HFFc6 (cell line): ENCODE measurements at regions not wholly inside any gene's neighbourhood (a gene's known extent, or its start where the extent isn't known, plus 50 kb on each side); places are given as distances from the start of the nearest gene placed in this dataset.

ENCODE experiments used
- DNase-seq: peaks from one replicate; pipeline ENCODE4 v3.0.0-alpha.2; 2018
- H3K27ac Mint-ChIP-seq: 2 replicates; pipeline ENCODE4 v1.8.0; 2020; ENCODE audit warnings: mild to moderate bottlenecking, mixed read lengths
- H3K27me3 Mint-ChIP-seq: 2 replicates; pipeline ENCODE4 v1.8.0; 2021; ENCODE audit warnings: mild to moderate bottlenecking, moderate library complexity, mixed read lengths; ENCODE audit not compliant: insufficient read depth
- H3K36me3 Mint-ChIP-seq: 2 replicates; pipeline ENCODE4 v1.8.0; 2021; ENCODE audit warnings: low read depth, mixed read lengths
- H3K4me1 Mint-ChIP-seq: 2 replicates; pipeline ENCODE4 v1.8.0; 2020; ENCODE audit warnings: low read depth, mixed read lengths
- H3K4me3 Mint-ChIP-seq: 2 replicates; pipeline ENCODE4 v1.8.0; 2020; ENCODE audit warnings: mild to moderate bottlenecking, moderate library complexity, mixed read lengths
- H3K9me3 Mint-ChIP-seq: 2 replicates; pipeline ENCODE4 v1.8.0; 2020; ENCODE audit warnings: mild to moderate bottlenecking, mixed read lengths
- TF ChIP-seq, protein P1 (sequence below): fragments of 200-600 bp; sonication (generic); IDR thresholded peaks from 2 replicates; pipeline ENCODE4 v1.5.0; 2021; ENCODE audit warnings: antibody characterized with exemption, mild to moderate bottlenecking

GRCh38 chr2:108101481-108101880 is 115.2 kb downstream of the SLC5A7 start:
- DNase-seq, result no peak
- H3K4me1 Mint-ChIP-seq, result no peaks in the 10 kb centered on the region
- TF ChIP-seq, protein P1, sequence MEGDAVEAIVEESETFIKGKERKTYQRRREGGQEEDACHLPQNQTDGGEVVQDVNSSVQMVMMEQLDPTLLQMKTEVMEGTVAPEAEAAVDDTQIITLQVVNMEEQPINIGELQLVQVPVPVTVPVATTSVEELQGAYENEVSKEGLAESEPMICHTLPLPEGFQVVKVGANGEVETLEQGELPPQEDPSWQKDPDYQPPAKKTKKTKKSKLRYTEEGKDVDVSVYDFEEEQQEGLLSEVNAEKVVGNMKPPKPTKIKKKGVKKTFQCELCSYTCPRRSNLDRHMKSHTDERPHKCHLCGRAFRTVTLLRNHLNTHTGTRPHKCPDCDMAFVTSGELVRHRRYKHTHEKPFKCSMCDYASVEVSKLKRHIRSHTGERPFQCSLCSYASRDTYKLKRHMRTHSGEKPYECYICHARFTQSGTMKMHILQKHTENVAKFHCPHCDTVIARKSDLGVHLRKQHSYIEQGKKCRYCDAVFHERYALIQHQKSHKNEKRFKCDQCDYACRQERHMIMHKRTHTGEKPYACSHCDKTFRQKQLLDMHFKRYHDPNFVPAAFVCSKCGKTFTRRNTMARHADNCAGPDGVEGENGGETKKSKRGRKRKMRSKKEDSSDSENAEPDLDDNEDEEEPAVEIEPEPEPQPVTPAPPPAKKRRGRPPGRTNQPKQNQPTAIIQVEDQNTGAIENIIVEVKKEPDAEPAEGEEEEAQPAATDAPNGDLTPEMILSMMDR, result no peak
- H3K36me3 Mint-ChIP-seq, result no peaks in the 10 kb centered on the region
- no peak overlapping the region for H3K27ac Mint-ChIP-seq
- no peaks in the 10 kb centered on the region for H3K27me3 Mint-ChIP-seq
- H3K4me3 Mint-ChIP-seq, result no peak overlapping the region
- H3K9me3 Mint-ChIP-seq, result no peaks in the 10 kb centered on the region; the same call in 1 of the 2 replicates

- H3K36me3 Mint-ChIP-seq, result no peaks in the 10 kb centered on the region
- H3K27me3 Mint-ChIP-seq, result no peaks in the 10 kb centered on the region; the same call in none of the 2 replicates
- TF ChIP-seq, protein P1, result no peak
- H3K4me3 Mint-ChIP-seq, result no peak overlapping the region
- no peaks in the 10 kb centered on the region for H3K4me1 Mint-ChIP-seq
- peaks cover 13% of the 10 kb centered on the region for H3K9me3 Mint-ChIP-seq
- no peak for DNase-seq
- H3K27ac Mint-ChIP-seq, result no peak overlapping the region
Measured at GRCh38 chr2:108106731-108107130, 120.4 kb downstream of the SLC5A7 start.

DNA sequence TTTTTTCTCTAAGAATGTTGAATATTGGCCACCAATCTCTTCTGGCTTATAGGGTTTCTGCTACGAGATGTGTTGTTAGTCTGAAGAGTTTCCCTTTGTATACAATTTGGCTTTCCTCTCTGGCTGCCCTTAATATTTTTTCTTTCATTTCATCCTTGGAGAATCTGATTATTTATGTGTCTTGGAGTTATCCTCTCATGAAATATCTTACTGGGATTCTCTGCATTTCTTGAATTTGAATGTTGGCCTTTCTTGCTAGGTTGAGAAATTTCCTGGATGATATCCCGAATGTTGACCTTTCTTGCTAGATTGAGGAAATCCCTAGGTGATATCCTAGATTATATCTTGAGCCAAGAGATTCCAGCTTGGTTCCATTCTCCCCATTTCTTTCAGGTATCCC is 125.6 kb downstream of the SLC5A7 start:
- TF ChIP-seq, protein P1, result no peak
- Mint-ChIP-seq H3K4me1 (no peaks in the 10 kb centered on the region), H3K27me3 (no peaks in the 10 kb centered on the region; the same call in none of the 2 replicates), H3K36me3 (no peaks in the 10 kb centered on the region; the same call in 1 of the 2 replicates), H3K4me3 (no peak overlapping the region), H3K9me3 (peaks cover 26% of the 10 kb centered on the region), H3K27ac (no peak overlapping the region)
- DNase-seq, result no peak

DNA sequence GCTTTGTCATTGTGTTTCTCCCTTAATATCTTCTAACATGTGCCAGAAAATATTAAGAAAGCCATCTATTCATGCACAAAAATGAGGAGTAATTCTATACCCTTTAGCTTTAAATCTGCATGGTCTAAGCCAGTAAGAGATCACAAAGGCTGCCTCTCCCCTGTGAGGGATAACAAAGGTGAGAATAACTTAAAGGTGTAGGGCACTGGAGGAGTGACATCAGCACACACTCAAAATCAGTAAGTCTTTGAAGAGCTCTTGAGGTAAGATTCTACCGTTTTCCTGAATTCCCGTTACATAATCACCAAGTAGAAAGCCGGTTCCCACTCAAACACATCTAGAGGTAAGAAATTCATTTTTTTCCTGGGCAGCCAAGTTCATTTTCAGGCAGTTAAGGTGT is 123.9 kb upstream of the SULT1C3 start:
- no peaks in the 10 kb centered on the region for H3K27me3 Mint-ChIP-seq
- no peaks in the 10 kb centered on the region for H3K4me1 Mint-ChIP-seq
- peaks cover 17% of the 10 kb centered on the region for H3K9me3 Mint-ChIP-seq
- H3K27ac Mint-ChIP-seq, result no peak overlapping the region
- no peak for DNase-seq
- TF ChIP-seq, protein P1, result no peak
- no peaks in the 10 kb centered on the region; the same call in 1 of the 2 replicates for H3K36me3 Mint-ChIP-seq
- H3K4me3 Mint-ChIP-seq, result no peak overlapping the region

GRCh38 chr2:108118996-108119395 is 120.8 kb upstream of the SULT1C3 start:
- peaks cover 6% of the 10 kb centered on the region for H3K9me3 Mint-ChIP-seq
- TF ChIP-seq, protein P1, result no peak
- H3K4me1 Mint-ChIP-seq, result no peaks in the 10 kb centered on the region
- no peak for DNase-seq
- H3K27me3 Mint-ChIP-seq, result no peaks in the 10 kb centered on the region
- H3K4me3 Mint-ChIP-seq, result no peak overlapping the region
- H3K27ac Mint-ChIP-seq, result no peak overlapping the region
- no peaks in the 10 kb centered on the region; the same call in 1 of the 2 replicates for H3K36me3 Mint-ChIP-seq

DNA sequence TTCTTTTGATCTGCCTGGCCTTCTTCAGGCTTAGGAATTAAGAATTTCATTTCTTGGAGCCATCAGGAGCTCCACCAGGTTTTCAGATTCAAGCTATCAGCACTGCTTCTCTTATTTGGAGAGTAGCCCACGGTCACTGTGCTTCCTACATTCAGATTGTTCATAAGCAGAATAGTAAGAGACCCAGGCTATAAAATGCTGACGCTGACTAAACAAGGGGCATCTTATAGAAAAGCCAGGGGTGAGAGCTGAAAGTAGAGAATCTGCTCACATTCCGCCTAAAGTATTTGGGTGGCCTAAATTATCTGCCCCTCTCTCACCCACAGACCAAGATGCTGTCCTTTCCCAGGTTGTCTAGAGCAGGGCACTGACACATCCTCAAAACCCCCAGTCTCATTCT is 120.3 kb upstream of the SULT1C3 start:
- Mint-ChIP-seq H3K4me1 (no peaks in the 10 kb centered on the region), H3K4me3 (no peak overlapping the region), H3K27me3 (no peaks in the 10 kb centered on the region), H3K36me3 (no peaks in the 10 kb centered on the region), H3K27ac (no peak overlapping the region), H3K9me3 (peaks cover 3% of the 10 kb centered on the region; the same call in 1 of the 2 replicates)
- TF ChIP-seq, protein P1, result no peak
- DNase-seq, result no peak
